ENCODE measurements at regions not wholly inside any gene's neighbourhood (a gene's known extent, or its start where the extent isn't known, plus 50 kb on each side); places are given as distances from the start of the nearest gene placed in this dataset.

GRCh38 chr11:119846374-119846773 is 117.4 kb upstream of the NECTIN1 start:
- no peaks in the 10 kb centered on the region for H3K79me2 ChIP-seq (ENCODE audit: control insufficient read depth, insufficient read depth, low read length)
- BruUV-seq (replicated peaks): no TSS peak
- FAIRE-seq (no peak), DNase-seq (ENCODE audit: low read depth, low spot score) (no peak)
- intact Hi-C loops (cut with micrococcal nuclease) (no loop called here), dilution Hi-C loops (cut with MboI; ENCODE audit: extremely low pct_ligation_motif_present, low sequenced_read_pairs) (no loop called here)
- H4K20me1 ChIP-seq (replicated peaks; ENCODE audit: control insufficient read depth, extremely low read depth, insufficient read depth, low read length): no peaks in the 10 kb centered on the region
- no peaks in the 10 kb centered on the region for H3K4me1 ChIP-seq (ENCODE audit: control insufficient read depth, extremely low read depth, insufficient read depth, low read length)
- no peak overlapping the region for H3K4me3 ChIP-seq (replicated peaks in 1 of 3; ENCODE audit: insufficient read depth in 1 of 3, low read depth in 1 of 3, low read length in 3 of 3)
- H3K9me1 ChIP-seq (replicated peaks; ENCODE audit: control insufficient read depth, extremely low read depth, insufficient read depth, low read length): no peaks in the 10 kb centered on the region
- no peak overlapping the region for H3K4me2 ChIP-seq (ENCODE audit: insufficient read depth, low read length)
- H3K27me3 ChIP-seq (ENCODE audit: control insufficient read depth in 2 of 2, insufficient read depth in 2 of 2, low read length in 2 of 2): no peaks in the 10 kb centered on the region
- no peaks in the 10 kb centered on the region for H3K36me3 ChIP-seq (ENCODE audit: control insufficient read depth in 2 of 2, extremely low read depth in 1 of 2, insufficient read depth in 2 of 2, low read length in 2 of 2)
- H3K27ac ChIP-seq (ENCODE audit: insufficient read depth, low read depth, low read length): no peak overlapping the region
- ChIA-PET CTCF (no interaction called here), POLR2A (no interaction called here)
- H3K9ac ChIP-seq (replicated peaks; ENCODE audit: extremely low read depth, insufficient read depth, low read length): no peak overlapping the region
- no peak for TF ChIP-seq GATA2 (IDR thresholded peaks at IDR 0.05; ENCODE audit: insufficient read depth, insufficient read length, low read depth, low read length)
- TF ChIP-seq POLR2AphosphoS5 (IDR thresholded peaks at IDR 0.05; ENCODE audit: insufficient read depth, low read depth, low read length): no peak
- TF ChIP-seq EZH2 (IDR thresholded peaks at IDR 0.05; ENCODE audit: borderline replicate concordance, low read depth, low read length, severe bottlenecking): no peak
- TF ChIP-seq POLR2A (IDR thresholded peaks at IDR 0.05; ENCODE audit: low read depth, low read length): no peak
- TF ChIP-seq FOS (IDR thresholded peaks at IDR 0.05; ENCODE audit: borderline replicate concordance, insufficient read depth, low read length): no peak
- TF ChIP-seq CTCF (IDR thresholded peaks at IDR 0.05; ENCODE audit: extremely low read depth in 1 of 2, insufficient read depth in 1 of 2, low read depth in 1 of 2, low read length in 2 of 2): no peak
- H2AFZ ChIP-seq (ENCODE audit: low read depth, low read length): no peak overlapping the region
- no peaks in the 10 kb centered on the region for H3K9me3 ChIP-seq (replicated peaks; ENCODE audit: control insufficient read depth, insufficient read depth, low read length)

DNA sequence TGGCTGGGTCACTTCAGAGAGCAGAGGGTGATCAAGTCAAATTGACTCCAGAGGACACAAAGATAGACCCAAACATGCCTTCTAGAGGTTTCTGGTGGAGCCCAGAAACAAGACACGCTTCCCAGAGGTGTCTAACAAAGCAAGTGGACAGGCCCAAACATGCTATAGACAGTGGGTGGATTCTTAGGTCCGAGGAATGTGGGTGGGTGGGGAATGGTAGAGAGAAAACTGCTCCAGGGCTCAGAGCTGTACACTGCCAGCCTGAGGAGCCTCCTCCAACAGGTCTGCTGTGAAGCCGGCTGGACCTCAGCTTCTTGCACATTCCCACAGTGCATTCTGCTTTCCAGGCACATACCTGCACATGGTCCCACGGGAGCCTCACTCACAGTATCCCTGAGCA is 116.8 kb upstream of the NECTIN1 start:
- no peak for DNase-seq (ENCODE audit: low read depth, low spot score)
- FAIRE-seq: no peak
- Histone ChIP-seq H3K36me3 (ENCODE audit: control insufficient read depth in 2 of 2, extremely low read depth in 1 of 2, insufficient read depth in 2 of 2, low read length in 2 of 2) (no peaks in the 10 kb centered on the region), H2AFZ (ENCODE audit: low read depth, low read length) (no peak overlapping the region), H3K9ac (replicated peaks; ENCODE audit: extremely low read depth, insufficient read depth, low read length) (no peak overlapping the region), H3K4me3 (replicated peaks in 1 of 3; ENCODE audit: insufficient read depth in 1 of 3, low read depth in 1 of 3, low read length in 3 of 3) (no peak overlapping the region), H4K20me1 (replicated peaks; ENCODE audit: control insufficient read depth, extremely low read depth, insufficient read depth, low read length) (no peaks in the 10 kb centered on the region), H3K4me2 (ENCODE audit: insufficient read depth, low read length) (no peak overlapping the region), H3K9me3 (replicated peaks; ENCODE audit: control insufficient read depth, insufficient read depth, low read length) (no peaks in the 10 kb centered on the region), H3K79me2 (ENCODE audit: control insufficient read depth, insufficient read depth, low read length) (no peaks in the 10 kb centered on the region), H3K27me3 (ENCODE audit: control insufficient read depth in 2 of 2, insufficient read depth in 2 of 2, low read length in 2 of 2) (no peaks in the 10 kb centered on the region), H3K4me1 (ENCODE audit: control insufficient read depth, extremely low read depth, insufficient read depth, low read length) (no peaks in the 10 kb centered on the region), H3K9me1 (replicated peaks; ENCODE audit: control insufficient read depth, extremely low read depth, insufficient read depth, low read length) (no peaks in the 10 kb centered on the region), H3K27ac (ENCODE audit: insufficient read depth, low read depth, low read length) (no peak overlapping the region)
- no peak for TF ChIP-seq JUN (IDR thresholded peaks at IDR 0.05; ENCODE audit: borderline replicate concordance, insufficient read depth, insufficient read length, low read depth)
- TF ChIP-seq EZH2 (IDR thresholded peaks at IDR 0.05; ENCODE audit: borderline replicate concordance, low read depth, low read length, severe bottlenecking): no peak
- ChIA-PET POLR2A (no interaction called here), CTCF (no interaction called here)
- intact Hi-C loops (cut with micrococcal nuclease): no loop called here
- BruUV-seq (replicated peaks): no TSS peak
- dilution Hi-C loops (cut with MboI; ENCODE audit: extremely low pct_ligation_motif_present, low sequenced_read_pairs): no loop called here

Measured in endothelial cell of umbilical vein (primary cell).